LHCN-M2 (cell line): ENCODE measurements at regions not wholly inside any gene's neighbourhood (a gene's known extent, or its start where the extent isn't known, plus 50 kb on each side); places are given as distances from the start of the nearest gene placed in this dataset.
"Not testable (repeated sequence)": the region's sequence is repeated elsewhere in the genome, so short reads cannot be mapped to it uniquely, and the experiment has no call there.

ENCODE experiments used
- DNase-seq: peaks from one replicate; pipeline ENCODE4 v3.0.0-alpha.2; 2012; ENCODE audit warnings: low read depth

DNA sequence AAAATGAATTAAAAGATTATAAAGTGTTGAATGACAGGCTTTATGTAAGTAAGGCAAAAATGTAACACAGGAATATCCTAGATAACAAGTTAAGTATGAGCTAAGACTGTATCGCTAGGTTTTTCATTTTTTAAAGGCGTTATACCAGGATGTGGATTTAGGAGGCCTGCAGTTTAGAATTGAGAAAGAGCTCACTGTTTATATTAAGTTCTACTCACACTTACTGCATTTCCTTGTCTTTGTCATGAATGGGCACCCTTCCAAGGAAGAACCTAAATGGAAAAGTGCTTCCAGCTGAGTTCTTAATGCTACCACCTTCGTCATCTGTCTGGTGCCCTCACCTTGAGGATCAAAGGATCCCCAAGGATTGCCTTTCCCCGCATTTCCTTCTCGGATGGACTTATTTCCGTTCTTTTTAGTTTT lies 148.7 kb downstream of the SOX4 start:
- no peak for DNase-seq

DNA sequence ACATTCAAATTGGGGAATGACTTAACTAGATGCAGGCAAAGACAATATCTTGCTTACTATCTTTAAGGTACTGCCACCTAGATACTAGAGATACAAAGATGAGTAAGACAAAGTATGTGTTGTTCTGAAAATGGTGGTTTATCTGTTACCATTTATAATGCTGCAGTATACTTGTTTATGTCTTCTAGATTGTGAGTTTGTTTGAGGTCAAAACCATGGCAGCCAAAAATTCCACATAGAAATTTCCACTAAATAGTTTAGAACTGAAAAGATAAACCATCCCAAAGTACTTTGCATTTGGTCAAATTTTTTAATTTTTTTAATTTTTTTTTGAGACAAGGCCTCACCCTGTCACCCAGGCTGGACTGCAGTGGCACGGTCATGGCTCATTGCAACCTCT lies 150.8 kb downstream of the SOX4 start:
- no peak for DNase-seq

- DNase-seq: no peak
Observed at GRCh38 chr6:21745543-21746337, 152.2 kb downstream of the SOX4 start.

DNA sequence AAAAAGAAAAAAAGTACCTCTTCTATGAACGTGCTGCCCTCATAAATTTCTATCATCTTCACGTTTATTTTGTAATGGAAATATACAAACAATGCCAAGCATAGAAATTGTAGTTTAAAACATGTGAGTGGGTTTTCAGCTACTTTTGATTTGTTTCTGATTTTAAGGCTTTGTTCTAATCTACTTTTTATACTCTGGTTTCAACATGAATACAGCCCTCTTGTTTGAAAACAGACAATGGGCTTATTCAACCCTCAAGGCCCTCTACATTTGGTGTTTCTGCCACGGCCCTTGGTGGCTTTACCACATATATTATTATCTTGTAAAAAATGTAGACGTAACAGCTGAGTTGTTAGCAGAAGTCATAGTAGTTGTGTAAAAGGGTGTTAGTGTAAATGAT lies 153.9 kb downstream of the SOX4 start:
- DNase-seq: no peak

DNA sequence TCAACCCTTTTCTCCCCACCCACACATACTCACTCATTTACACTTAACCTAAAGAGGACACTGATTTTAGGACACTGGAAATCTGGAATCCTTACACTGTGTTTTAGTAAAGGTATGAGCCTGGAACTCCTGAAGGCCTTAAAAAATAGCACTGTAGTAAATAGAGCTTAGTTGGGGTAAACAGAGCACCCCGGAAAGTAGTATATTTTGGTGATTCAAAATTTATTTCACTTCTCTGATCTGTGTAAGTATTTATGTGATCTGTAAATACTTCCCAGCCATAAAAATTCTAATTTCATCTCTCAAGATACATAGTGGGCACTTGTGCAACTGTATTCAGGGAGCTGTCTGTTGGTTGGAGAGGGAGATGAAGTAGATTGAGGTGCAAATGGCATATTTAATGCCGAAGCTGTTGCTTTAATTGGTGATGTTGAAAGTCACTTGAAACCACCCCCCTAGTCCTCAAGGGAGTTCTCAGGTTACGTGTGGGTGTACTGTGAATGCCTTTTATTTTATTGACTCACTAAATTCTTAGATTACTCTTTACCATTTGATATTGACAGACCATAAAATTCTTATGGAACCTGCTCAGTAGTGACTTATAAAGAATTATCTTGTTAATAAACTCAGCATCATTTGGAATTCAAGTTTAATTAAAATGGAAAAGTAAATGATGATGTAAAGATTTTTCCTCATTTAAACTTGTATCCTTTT lies 154.9 kb downstream of the SOX4 start:
- DNase-seq: peak; percentile 80

- no peak for DNase-seq
Observed at GRCh38 chr6:21749754-21750153, 156.2 kb downstream of the SOX4 start.

DNA sequence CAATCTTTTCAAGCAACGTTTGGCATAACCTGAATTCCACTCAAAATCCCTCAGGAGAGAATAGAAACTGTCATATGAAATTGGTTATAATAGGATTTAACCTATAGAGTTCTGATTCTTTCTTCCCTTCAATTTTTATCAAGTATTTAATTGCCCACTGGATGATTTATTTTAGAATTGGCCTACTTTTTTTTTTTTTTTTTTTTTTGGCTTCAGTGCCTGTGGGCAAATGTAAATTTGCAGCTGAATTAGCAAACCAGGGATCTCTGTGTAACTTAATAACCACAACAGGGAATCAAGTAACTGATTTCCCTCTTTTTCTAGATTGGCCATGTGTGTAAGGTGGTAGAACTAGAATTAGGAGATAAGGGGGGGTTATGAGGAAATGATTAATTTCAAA lies 157.0 kb downstream of the SOX4 start:
- DNase-seq: no peak

- DNase-seq: no peak
Observed at GRCh38 chr6:21751608-21752007, 158.1 kb downstream of the SOX4 start.

GRCh38 chr6:21752054-21752811 lies 158.7 kb downstream of the SOX4 start:
- peak; percentile 46 for DNase-seq

- peak; percentile 49 for DNase-seq
Observed at GRCh38 chr6:21753241-21754108, 159.9 kb downstream of the SOX4 start.

GRCh38 chr6:21754891-21755290 lies 161.3 kb downstream of the SOX4 start:
- DNase-seq: peak; percentile 60

- DNase-seq: no peak
Observed at GRCh38 chr6:21756487-21756886, 162.9 kb downstream of the SOX4 start.

GRCh38 chr6:21757392-21757791 lies 163.8 kb downstream of the SOX4 start:
- not testable (repeated sequence) for DNase-seq

- DNase-seq: no peak
Observed at GRCh38 chr6:21759721-21760120, 166.2 kb downstream of the SOX4 start.

- DNase-seq: not testable (repeated sequence)
Observed at GRCh38 chr6:21761053-21761730, 167.6 kb downstream of the SOX4 start.

- no peak for DNase-seq
Observed at GRCh38 chr6:21764989-21765388, 171.4 kb downstream of the SOX4 start.

DNA sequence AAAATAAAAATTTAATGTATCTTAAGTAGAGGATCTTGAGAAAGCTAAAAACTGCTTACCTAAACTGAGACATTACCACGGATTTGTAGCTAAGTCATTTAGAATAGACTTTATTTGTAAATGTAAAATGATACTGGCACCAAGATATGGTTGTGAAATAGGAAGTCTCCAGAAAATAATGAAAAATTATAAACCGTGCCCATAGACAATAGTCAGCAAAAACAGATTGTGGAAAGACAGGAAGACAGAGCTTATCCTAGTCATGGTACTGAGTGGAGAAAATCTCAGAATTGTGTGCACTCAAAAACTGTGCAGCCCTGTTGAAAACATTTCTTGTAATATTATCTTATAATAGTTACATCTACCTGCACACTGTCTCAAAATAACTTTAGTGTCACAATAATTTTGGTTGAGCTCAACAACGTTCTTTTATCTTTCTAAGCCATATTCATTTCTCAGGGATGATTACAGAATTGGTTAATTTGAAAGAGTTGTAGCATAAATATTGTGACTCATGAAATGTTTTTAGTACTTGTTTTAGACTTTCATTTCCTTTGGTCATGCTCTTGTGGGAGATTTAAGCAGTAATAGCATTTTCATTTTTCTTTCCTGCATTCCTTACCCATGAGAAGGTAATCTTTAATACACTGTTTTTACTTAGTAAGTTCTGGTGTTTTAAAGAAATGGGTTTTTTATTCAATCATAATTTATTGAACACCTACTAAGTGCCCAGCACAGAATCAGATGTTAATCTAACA lies 174.5 kb downstream of the SOX4 start:
- peak; percentile 69 for DNase-seq

DNA sequence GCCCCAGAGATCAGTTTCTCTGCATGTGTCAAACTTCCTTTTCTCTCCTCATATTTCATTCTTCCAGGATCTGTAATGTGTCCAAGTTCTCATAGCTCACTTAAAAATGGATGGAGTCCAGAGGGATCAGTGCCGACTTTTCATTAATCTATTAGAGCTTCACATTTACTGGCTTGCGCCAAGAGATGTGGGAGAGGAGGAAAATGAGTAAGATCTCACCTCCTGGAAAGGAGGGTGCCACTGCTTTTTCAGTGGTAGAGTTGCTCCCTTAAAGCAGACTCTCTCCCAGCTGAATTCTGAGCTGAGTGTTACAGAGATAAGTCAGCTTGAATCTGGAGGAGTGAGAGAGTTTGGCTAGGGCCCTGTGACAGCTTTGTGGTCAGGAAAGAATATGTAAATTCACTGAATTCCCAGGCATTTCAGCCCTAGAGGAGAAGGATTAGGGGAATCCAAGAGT lies 175.9 kb downstream of the SOX4 start:
- peak; percentile 89 for DNase-seq

DNA sequence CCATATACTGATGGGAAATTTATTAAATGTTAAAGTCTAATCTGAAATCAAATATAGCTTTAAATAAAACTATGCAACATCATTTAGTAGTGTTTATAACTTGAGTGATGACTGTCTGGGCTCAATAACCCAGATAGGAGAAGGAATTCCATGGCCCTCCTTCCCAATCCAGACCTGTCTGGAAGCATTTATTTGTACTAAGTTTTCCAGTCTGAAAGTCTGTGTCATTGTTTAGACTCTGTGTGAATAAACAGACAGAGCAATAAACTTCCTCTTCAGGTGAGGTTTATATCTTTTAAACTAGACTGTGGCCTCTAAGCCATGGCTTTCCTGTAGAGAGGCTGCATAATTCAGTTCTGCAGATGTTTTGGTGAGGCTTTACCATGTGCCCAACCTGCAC lies 176.4 kb downstream of the SOX4 start:
- DNase-seq: no peak
